GM23338 (cell line): ENCODE measurements at regions not wholly inside any gene's neighbourhood (a gene's known extent, or its start where the extent isn't known, plus 50 kb on each side); places are given as distances from the start of the nearest gene placed in this dataset.

Experiments
- CREB1 ChIP-seq: fragments of 250-450 bp; sonication (Bioruptor Pico); IDR thresholded peaks from 2 replicates; pipeline ENCODE4 v1.5.0; 2020; ENCODE audit warnings: low read depth, mild to moderate bottlenecking, moderate library complexity
- CTCF ChIP-seq, 2 experiments: fragments of 200-600 bp in 1 of 2; sonication (generic) in 1 of 2; conservative IDR thresholded peaks; 2 replicates each; pipeline versions ENCODE4 v1.5.1 to v1.6.1; 2016 to 2017; ENCODE audit warnings: antibody characterized with exemption in 2 of 2, low read depth in 2 of 2, mild to moderate bottlenecking in 2 of 2, moderate library complexity in 1 of 2
- EZH2 ChIP-seq: fragments of 200-600 bp; sonication (generic); IDR thresholded peaks from one replicate; pipeline ENCODE4 v1.8.0; 2017; ENCODE audit warnings: antibody characterized with exemption, mild to moderate bottlenecking, low read depth; ENCODE audit not compliant: unreplicated experiment
- EZH2phosphoT487 ChIP-seq: fragments of 200-600 bp; sonication (generic); IDR thresholded peaks from one replicate; pipeline ENCODE4 v1.8.1; 2018; ENCODE audit warnings: antibody characterized with exemption; ENCODE audit not compliant: unreplicated experiment
- JUNB ChIP-seq: IDR thresholded peaks from one replicate; pipeline ENCODE4 v1.6.1; 2016; ENCODE audit warnings: antibody characterized with exemption; ENCODE audit not compliant: unreplicated experiment
- NANOG ChIP-seq: IDR thresholded peaks from 2 replicates; pipeline ENCODE4 v1.6.1; 2016; ENCODE audit warnings: antibody characterized with exemption, borderline replicate concordance
- POLR2AphosphoS5 ChIP-seq: IDR thresholded peaks from 2 replicates; pipeline ENCODE4 v1.6.1; 2016; ENCODE audit warnings: antibody characterized with exemption, low read depth
- ZNF331 ChIP-seq: fragments of 250-450 bp; sonication (Bioruptor Pico); IDR thresholded peaks from 2 replicates; pipeline ENCODE4 v1.5.0; 2020; ENCODE audit warnings: low read depth, mild to moderate bottlenecking, moderate library complexity
- ZNF462 ChIP-seq: fragments of 250-450 bp; sonication (Bioruptor Pico); IDR thresholded peaks from 2 replicates; pipeline ENCODE4 v1.5.0; 2020; ENCODE audit warnings: mild to moderate bottlenecking, moderate library complexity
- TF ChIP-seq, protein P1 (sequence below): IDR thresholded peaks from one replicate; pipeline ENCODE4 v1.6.1; 2018; ENCODE audit warnings: antibody characterized with exemption; ENCODE audit not compliant: unreplicated experiment
- TF ChIP-seq, protein P2 (sequence below): IDR thresholded peaks from 2 replicates; pipeline ENCODE4 v1.6.1; 2016; ENCODE audit warnings: antibody characterized with exemption

DNA sequence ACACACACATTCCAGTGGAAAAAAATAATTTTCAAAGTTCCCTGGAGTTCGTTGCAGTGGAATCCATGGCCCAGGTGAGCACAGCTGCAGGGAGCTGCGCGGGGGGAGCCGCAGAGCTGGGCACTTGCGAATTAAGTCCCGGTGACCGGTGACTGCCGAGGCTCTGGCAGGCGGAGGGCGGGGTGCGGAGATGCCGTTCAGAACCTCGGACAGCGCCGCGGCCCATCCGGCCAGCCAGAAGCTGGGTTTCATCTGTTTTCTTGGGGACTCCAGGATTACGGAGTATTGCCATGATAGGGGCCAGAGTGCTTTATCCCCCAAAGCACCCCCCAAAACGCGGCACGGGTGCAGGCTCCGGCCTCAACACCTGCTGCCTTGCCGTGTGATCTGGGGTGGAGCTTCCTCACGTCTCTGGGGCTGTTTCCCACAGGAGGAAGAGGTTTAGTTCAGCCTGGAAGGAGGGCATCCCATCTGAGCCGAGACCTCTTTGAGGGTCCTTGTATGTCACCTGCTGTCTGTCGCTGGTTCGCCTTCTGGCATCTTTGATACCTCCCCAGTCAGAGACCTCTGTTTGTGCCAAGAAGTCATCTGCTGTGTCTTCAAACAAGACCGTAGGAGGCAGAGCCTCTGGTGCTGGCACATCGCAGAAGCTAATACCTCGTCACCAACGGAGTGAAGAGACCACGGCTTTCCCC is 99.4 kb downstream of the YTHDF1 start:
- no peak for TF ChIP-seq CTCF (conservative IDR thresholded peaks at IDR 0.05; ENCODE audit: low read depth in 2 of 2)
- no peak for TF ChIP-seq ZNF331 (CRISPR knock-in tag)
- no peak for TF ChIP-seq POLR2AphosphoS5
- TF ChIP-seq, protein P1, sequence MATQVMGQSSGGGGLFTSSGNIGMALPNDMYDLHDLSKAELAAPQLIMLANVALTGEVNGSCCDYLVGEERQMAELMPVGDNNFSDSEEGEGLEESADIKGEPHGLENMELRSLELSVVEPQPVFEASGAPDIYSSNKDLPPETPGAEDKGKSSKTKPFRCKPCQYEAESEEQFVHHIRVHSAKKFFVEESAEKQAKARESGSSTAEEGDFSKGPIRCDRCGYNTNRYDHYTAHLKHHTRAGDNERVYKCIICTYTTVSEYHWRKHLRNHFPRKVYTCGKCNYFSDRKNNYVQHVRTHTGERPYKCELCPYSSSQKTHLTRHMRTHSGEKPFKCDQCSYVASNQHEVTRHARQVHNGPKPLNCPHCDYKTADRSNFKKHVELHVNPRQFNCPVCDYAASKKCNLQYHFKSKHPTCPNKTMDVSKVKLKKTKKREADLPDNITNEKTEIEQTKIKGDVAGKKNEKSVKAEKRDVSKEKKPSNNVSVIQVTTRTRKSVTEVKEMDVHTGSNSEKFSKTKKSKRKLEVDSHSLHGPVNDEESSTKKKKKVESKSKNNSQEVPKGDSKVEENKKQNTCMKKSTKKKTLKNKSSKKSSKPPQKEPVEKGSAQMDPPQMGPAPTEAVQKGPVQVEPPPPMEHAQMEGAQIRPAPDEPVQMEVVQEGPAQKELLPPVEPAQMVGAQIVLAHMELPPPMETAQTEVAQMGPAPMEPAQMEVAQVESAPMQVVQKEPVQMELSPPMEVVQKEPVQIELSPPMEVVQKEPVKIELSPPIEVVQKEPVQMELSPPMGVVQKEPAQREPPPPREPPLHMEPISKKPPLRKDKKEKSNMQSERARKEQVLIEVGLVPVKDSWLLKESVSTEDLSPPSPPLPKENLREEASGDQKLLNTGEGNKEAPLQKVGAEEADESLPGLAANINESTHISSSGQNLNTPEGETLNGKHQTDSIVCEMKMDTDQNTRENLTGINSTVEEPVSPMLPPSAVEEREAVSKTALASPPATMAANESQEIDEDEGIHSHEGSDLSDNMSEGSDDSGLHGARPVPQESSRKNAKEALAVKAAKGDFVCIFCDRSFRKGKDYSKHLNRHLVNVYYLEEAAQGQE: peak; percentile 96
- no peak for TF ChIP-seq EZH2
- TF ChIP-seq CREB1: no peak
- TF ChIP-seq ZNF462 (CRISPR knock-in tag): no peak
- TF ChIP-seq EZH2phosphoT487: no peak
- no peak for TF ChIP-seq JUNB
- TF ChIP-seq, protein P2, sequence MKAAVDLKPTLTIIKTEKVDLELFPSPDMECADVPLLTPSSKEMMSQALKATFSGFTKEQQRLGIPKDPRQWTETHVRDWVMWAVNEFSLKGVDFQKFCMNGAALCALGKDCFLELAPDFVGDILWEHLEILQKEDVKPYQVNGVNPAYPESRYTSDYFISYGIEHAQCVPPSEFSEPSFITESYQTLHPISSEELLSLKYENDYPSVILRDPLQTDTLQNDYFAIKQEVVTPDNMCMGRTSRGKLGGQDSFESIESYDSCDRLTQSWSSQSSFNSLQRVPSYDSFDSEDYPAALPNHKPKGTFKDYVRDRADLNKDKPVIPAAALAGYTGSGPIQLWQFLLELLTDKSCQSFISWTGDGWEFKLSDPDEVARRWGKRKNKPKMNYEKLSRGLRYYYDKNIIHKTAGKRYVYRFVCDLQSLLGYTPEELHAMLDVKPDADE: no peak
- TF ChIP-seq NANOG: no peak
